OCI-LY3 (cell line): ENCODE measurements at regions not wholly inside any gene's neighbourhood (a gene's known extent, or its start where the extent isn't known, plus 50 kb on each side); places are given as distances from the start of the nearest gene placed in this dataset.

ENCODE experiments used
- H2AFZ ChIP-seq: fragments of 200-600, 300-600 bp; shearing (Covaris generic); 2 replicates; pipeline ENCODE4 v1.6.0; 2014; ENCODE audit warnings: antibody characterized with exemption, low read depth, low read length
- H3K27ac ChIP-seq: fragments of 200-600, 300-600 bp; sonication (generic); 2 replicates; pipeline ENCODE4 v1.5.1; 2014; ENCODE audit warnings: mild to moderate bottlenecking, low read length, moderate library complexity, mixed read lengths
- H3K27me3 ChIP-seq: fragments of 200-600, 300-600 bp; sonication (generic); 2 replicates; pipeline ENCODE4 v1.6.1; 2014; ENCODE audit warnings: low read depth, low read length, mixed read lengths
- H3K36me3 ChIP-seq: fragments of 200-600, 300-600 bp; sonication (generic); replicated peaks from 2 replicates; pipeline ENCODE3; 2014; ENCODE audit warnings: low read depth, low read length, mixed read lengths
- H3K4me1 ChIP-seq: fragments of 300-600, 200-600 bp; sonication (generic); 2 replicates; pipeline ENCODE4 v1.6.1; 2014; ENCODE audit warnings: low read length, mixed read lengths
- H3K4me2 ChIP-seq: fragments of 200-600, 300-600 bp; sonication (generic); 2 replicates; pipeline ENCODE4 v1.6.1; 2014; ENCODE audit warnings: low read length, mixed read lengths
- H3K4me3 ChIP-seq: fragments of 300-600, 200-600 bp; sonication (generic); 2 replicates; pipeline ENCODE4 v1.5.1; 2014; ENCODE audit warnings: antibody characterized with exemption, mild to moderate bottlenecking, low read length, moderate library complexity
- H3K79me2 ChIP-seq: fragments of 300-600, 200-600 bp; shearing (Covaris generic); 2 replicates; pipeline ENCODE4 v1.6.1; 2014; ENCODE audit warnings: mild to moderate bottlenecking, low read length, mixed read lengths
- H3K9ac ChIP-seq: fragments of 300-600, 200-600 bp; shearing (Covaris generic); 2 replicates; pipeline ENCODE4 v1.6.0; 2014; ENCODE audit warnings: mild to moderate bottlenecking, low read length, moderate library complexity
- H3K9me3 ChIP-seq: fragments of 200-600, 300-600 bp; shearing (Covaris generic); 2 replicates; pipeline ENCODE4 v1.6.1; 2014; ENCODE audit warnings: low read length, mixed read lengths; ENCODE audit not compliant: insufficient read depth
- H4K20me1 ChIP-seq: fragments of 200-600, 300-600 bp; sonication (generic); 2 replicates; pipeline ENCODE4 v1.6.1; 2016; ENCODE audit warnings: low read length, mixed read lengths; ENCODE audit not compliant: insufficient read depth
- CTCF ChIP-seq: fragments of 200-600, 300-600 bp; sonication (generic); IDR thresholded peaks from 2 replicates; pipeline ENCODE4 v1.5.1; 2014; ENCODE audit warnings: antibody characterized with exemption, low read length, low read depth
- EZH2phosphoT487 ChIP-seq: fragments of 200-600 bp; shearing (Covaris generic); IDR thresholded peaks from 2 replicates; pipeline ENCODE4 v1.6.1; 2018; ENCODE audit warnings: antibody characterized with exemption, mixed run types, low read depth

DNA sequence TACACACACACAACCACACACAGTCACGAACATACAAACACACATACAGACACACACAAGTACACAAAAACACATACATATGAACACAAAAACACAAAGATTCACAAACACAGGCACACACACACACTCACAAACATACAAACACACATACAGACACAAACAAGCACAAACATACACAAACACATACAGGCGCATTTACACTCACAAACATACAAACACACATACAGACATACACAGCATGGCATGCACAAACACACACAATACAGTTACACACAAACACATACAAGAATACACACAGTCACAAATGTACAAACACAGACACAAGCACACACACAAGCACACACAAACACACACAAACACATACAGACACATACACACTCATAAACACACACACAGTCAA lies 247.9 kb downstream of the TENT4A start:
- H2AFZ ChIP-seq: no peak overlapping the region
- H3K4me3 ChIP-seq: no peak overlapping the region
- TF ChIP-seq EZH2phosphoT487: no peak
- TF ChIP-seq CTCF: no peak
- H3K27ac ChIP-seq: no peak overlapping the region
- H3K36me3 ChIP-seq: no peaks in the 10 kb centered on the region
- no peaks in the 10 kb centered on the region for H3K79me2 ChIP-seq
- H4K20me1 ChIP-seq: no peaks in the 10 kb centered on the region
- H3K4me2 ChIP-seq: no peak overlapping the region
- H3K27me3 ChIP-seq: no peaks in the 10 kb centered on the region
- H3K4me1 ChIP-seq: no peaks in the 10 kb centered on the region
- H3K9ac ChIP-seq: no peak overlapping the region
- no peaks in the 10 kb centered on the region for H3K9me3 ChIP-seq

DNA sequence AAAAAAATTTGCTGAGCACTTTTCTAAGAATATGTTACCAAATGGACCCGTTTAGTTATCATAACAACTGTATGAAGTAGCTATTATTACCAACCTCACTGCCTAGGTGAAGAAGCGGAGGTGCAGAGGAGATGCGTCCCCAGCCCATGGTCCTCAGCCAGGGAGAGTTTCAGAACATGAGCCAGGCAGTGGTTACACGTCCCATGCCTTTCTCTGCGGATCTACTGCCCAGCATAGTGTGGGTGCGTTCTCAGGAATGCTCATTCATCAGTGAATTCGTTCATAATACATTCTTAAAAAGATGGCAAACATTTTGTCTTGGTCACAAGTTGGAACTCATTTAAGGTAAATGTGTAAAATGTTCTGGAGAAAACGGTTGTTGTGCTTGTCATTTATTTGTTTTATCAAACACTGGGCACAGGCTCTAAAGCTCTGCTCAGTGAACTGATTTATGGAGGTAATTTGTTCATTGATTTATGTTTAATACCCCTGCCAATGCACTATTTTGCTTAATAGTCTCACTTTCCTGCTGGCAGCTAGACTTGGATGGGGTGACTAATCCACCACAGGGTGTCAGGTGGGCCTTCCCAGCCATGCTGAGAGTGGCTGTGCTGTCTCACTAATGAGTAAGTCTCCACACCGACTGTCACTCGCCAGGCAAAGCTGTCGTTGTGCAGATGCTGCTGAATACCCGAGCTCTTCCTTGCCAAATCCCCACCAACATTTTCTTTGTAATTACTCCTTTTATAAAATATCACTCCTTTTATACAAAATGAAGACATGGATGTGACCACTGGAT lies 248.8 kb downstream of the TENT4A start:
- no peaks in the 10 kb centered on the region for H3K27me3 ChIP-seq
- H3K9me3 ChIP-seq: no peaks in the 10 kb centered on the region
- no peaks in the 10 kb centered on the region for H3K79me2 ChIP-seq
- no peaks in the 10 kb centered on the region for H3K36me3 ChIP-seq
- no peak overlapping the region for H3K4me3 ChIP-seq
- no peaks in the 10 kb centered on the region for H4K20me1 ChIP-seq
- no peak overlapping the region for H3K4me2 ChIP-seq
- TF ChIP-seq CTCF (no peak), EZH2phosphoT487 (no peak)
- no peaks in the 10 kb centered on the region for H3K4me1 ChIP-seq
- no peak overlapping the region for H3K9ac ChIP-seq
- H3K27ac ChIP-seq: no peak overlapping the region
- no peak overlapping the region for H2AFZ ChIP-seq

DNA sequence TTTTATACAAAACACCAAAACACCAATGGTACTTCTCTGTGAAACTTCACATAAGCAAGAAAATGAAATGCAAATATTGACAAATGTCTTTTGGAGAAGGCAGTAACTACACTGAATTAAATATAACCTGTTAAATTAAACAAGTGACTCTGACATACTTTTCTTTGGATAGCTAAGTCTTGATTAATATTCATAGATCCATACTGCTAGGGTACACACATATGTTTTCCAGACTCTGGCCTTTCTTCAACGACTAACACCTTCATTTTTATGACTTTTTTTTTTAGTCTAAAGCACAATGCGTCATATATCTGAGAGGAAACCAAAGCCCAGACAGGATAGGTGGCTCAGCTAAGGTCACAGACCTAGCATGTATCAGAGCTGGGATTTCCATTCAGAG lies 263.7 kb downstream of the TENT4A start:
- Histone ChIP-seq H3K27me3 (no peaks in the 10 kb centered on the region), H3K9ac (no peak overlapping the region), H3K79me2 (no peaks in the 10 kb centered on the region), H2AFZ (no peak overlapping the region), H3K4me2 (no peak overlapping the region), H4K20me1 (no peaks in the 10 kb centered on the region), H3K9me3 (no peaks in the 10 kb centered on the region), H3K4me3 (no peak overlapping the region), H3K27ac (no peak overlapping the region), H3K36me3 (no peaks in the 10 kb centered on the region), H3K4me1 (no peaks in the 10 kb centered on the region)
- TF ChIP-seq EZH2phosphoT487: no peak

DNA sequence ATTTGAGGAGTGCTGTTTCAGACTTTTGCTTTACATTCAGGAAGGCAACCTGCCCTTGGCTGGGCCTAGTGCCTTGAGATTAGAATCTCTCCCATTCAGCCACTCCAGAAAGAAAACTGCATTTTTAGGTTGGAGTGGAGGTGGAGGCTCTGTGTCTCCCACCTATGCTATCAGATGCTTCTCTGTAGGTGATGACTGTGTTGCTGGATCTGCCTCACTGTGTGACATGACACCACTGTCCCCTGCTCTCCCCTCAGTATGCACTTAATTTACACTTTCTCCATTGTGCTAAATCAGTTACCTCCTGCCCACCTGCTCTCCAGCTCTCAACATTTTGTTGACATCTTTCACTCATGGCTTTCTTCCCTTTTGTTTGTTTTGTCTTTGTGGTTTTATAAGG lies 265.8 kb downstream of the TENT4A start:
- no peaks in the 10 kb centered on the region for H3K9me3 ChIP-seq
- no peak overlapping the region for H2AFZ ChIP-seq
- no peak overlapping the region for H3K9ac ChIP-seq
- TF ChIP-seq EZH2phosphoT487 (no peak), CTCF (no peak)
- H3K79me2 ChIP-seq: no peaks in the 10 kb centered on the region
- no peaks in the 10 kb centered on the region for H4K20me1 ChIP-seq
- H3K4me3 ChIP-seq: no peak overlapping the region
- no peaks in the 10 kb centered on the region for H3K36me3 ChIP-seq
- H3K4me1 ChIP-seq: no peaks in the 10 kb centered on the region
- H3K27ac ChIP-seq: no peak overlapping the region
- H3K27me3 ChIP-seq: no peaks in the 10 kb centered on the region
- no peak overlapping the region for H3K4me2 ChIP-seq
